HG03520 (cell line): ENCODE measurements at regions not wholly inside any gene's neighbourhood (a gene's known extent, or its start where the extent isn't known, plus 50 kb on each side); places are given as distances from the start of the nearest gene placed in this dataset.
"Not testable (repeated sequence)": the region's sequence is repeated elsewhere in the genome, so short reads cannot be mapped to it uniquely, and the experiment has no call there.

Experiments used
- ATAC-seq: cut with Tn5 transposase; IDR thresholded peaks from one replicate; pipeline ENCODE4 v1.9.1; 2021; ENCODE audit warnings: mild to moderate bottlenecking, moderate library complexity; ENCODE audit not compliant: unreplicated experiment

- ATAC-seq, result no peak
Observed at GRCh38 chr13:54004026-54004699, 975.5 kb downstream of the OLFM4 start.

- no peak for ATAC-seq
Observed at GRCh38 chr13:54016542-54016941, 987.9 kb downstream of the OLFM4 start.

- no peak for ATAC-seq
Observed at GRCh38 chr13:54018485-54018884, 989.9 kb downstream of the OLFM4 start.

- peak; percentile 98 for ATAC-seq
Observed at GRCh38 chr13:54029226-54029625, 1000.6 kb downstream of the OLFM4 start.

- no peak for ATAC-seq
Observed at GRCh38 chr13:54029720-54030119, 1001.1 kb downstream of the OLFM4 start.

- ATAC-seq, result no peak
Observed at GRCh38 chr13:54033323-54033861, 1004.8 kb downstream of the OLFM4 start.

- ATAC-seq, result no peak
Observed at GRCh38 chr13:54034047-54034446, 1005.4 kb downstream of the OLFM4 start.

- ATAC-seq, result not testable (repeated sequence)
Observed at GRCh38 chr13:54057416-54057815, 1028.8 kb downstream of the OLFM4 start.

- ATAC-seq, result not testable (repeated sequence)
Observed at GRCh38 chr13:54069958-54070357, 1041.3 kb downstream of the OLFM4 start.

GRCh38 chr13:54077569-54077968 lies 1049.0 kb downstream of the OLFM4 start:
- ATAC-seq, result no peak

GRCh38 chr13:54078271-54078870 lies 1049.8 kb downstream of the OLFM4 start:
- ATAC-seq, result no peak

- not testable (repeated sequence) for ATAC-seq
Observed at GRCh38 chr13:54082309-54082708, 1053.7 kb downstream of the OLFM4 start.

GRCh38 chr13:54091884-54092283 lies 1063.3 kb downstream of the OLFM4 start:
- ATAC-seq, result no peak

- ATAC-seq, result no peak
Observed at GRCh38 chr13:54092686-54093085, 1064.1 kb downstream of the OLFM4 start.

GRCh38 chr13:54110597-54110996 lies 1082.0 kb downstream of the OLFM4 start:
- ATAC-seq, result no peak

- no peak for ATAC-seq
Observed at GRCh38 chr13:54124700-54125099, 1096.1 kb downstream of the OLFM4 start.

GRCh38 chr13:54130931-54131330 lies 1102.3 kb downstream of the OLFM4 start:
- not testable (repeated sequence) for ATAC-seq

- not testable (repeated sequence) for ATAC-seq
Observed at GRCh38 chr13:54131433-54131832, 1102.8 kb downstream of the OLFM4 start.

- ATAC-seq, result not testable (repeated sequence)
Observed at GRCh38 chr13:54132127-54132526, 1103.5 kb downstream of the OLFM4 start.

- not testable (repeated sequence) for ATAC-seq
Observed at GRCh38 chr13:54132720-54133119, 1104.1 kb downstream of the OLFM4 start.

- ATAC-seq, result no peak
Observed at GRCh38 chr13:54133746-54134145, 1105.1 kb downstream of the OLFM4 start.

- ATAC-seq, result no peak
Observed at GRCh38 chr13:54144828-54145227, 1116.2 kb downstream of the OLFM4 start.
